ENCODE measurements at regions not wholly inside any gene's neighbourhood (a gene's known extent, or its start where the extent isn't known, plus 50 kb on each side); places are given as distances from the start of the nearest gene placed in this dataset.

GRCh38 chr7:35988105-35988504, 164.9 kb upstream of the EEPD1 start:
- peak; percentile 71 for DNase-seq (ENCODE audit: low read depth)
- no peak overlapping the region for H3K4me3 ChIP-seq (ENCODE audit: low read depth, low read length)
- no peak for FAIRE-seq
- TF ChIP-seq CTCF (IDR thresholded peaks at IDR 0.05; ENCODE audit: insufficient read depth, low read length, severe bottlenecking), result no peak
- no peaks in the 10 kb centered on the region for H3K27me3 ChIP-seq (ENCODE audit: control insufficient read depth, insufficient read depth, low read length)
- no peaks in the 10 kb centered on the region for H3K36me3 ChIP-seq (ENCODE audit: control insufficient read depth, insufficient read depth, low read length)

GRCh38 chr7:35988818-35989217, 164.2 kb upstream of the EEPD1 start:
- no peaks in the 10 kb centered on the region for H3K27me3 ChIP-seq (ENCODE audit: control insufficient read depth, insufficient read depth, low read length)
- no peak for TF ChIP-seq CTCF (IDR thresholded peaks at IDR 0.05; ENCODE audit: insufficient read depth, low read length, severe bottlenecking)
- no peaks in the 10 kb centered on the region for H3K36me3 ChIP-seq (ENCODE audit: control insufficient read depth, insufficient read depth, low read length)
- no peak overlapping the region for H3K4me3 ChIP-seq (ENCODE audit: low read depth, low read length)
- peak; percentile 18 for DNase-seq (ENCODE audit: low read depth)
- FAIRE-seq, result peak; percentile 43

DNA sequence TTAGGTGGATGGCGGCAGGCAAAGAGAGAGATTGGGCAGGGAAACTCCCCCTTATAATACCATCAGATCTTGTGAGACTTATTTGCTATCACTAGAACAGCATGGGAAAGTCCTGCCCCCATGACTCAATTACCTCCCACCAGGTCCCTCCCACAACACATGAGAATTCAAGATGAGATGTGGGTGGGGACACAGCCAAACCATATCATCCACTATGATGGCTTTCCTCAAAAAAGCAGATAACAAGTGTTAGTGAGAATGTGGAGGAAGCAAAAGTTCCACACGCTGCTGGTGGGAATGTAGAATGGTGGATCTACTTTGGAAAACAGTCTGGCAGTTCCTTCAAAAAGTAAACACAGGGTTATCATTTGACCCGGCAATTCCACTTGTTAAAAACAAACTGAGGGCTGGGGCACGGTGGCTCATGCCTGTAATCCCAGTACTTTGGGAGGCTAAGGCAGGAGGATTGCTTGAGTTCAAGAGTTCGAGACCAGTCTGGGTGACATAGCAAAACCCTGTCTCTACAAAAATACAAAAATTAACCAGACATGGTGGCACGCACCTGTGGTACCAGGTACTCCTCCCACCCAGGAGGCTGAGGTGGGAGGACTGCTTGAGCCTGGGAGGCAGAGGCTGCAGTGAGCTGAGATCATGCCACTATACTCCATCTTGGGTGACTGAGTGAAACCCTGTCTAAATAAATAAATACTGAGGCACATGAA, 161.4 kb upstream of the EEPD1 start:
- Histone ChIP-seq H3K36me3 (ENCODE audit: control insufficient read depth, insufficient read depth, low read length) (no peaks in the 10 kb centered on the region), H3K4me3 (ENCODE audit: low read depth, low read length) (no peak overlapping the region), H3K27me3 (ENCODE audit: control insufficient read depth, insufficient read depth, low read length) (no peaks in the 10 kb centered on the region)
- peak; percentile 52 for DNase-seq (ENCODE audit: low read depth)
- TF ChIP-seq CTCF (IDR thresholded peaks at IDR 0.05; ENCODE audit: insufficient read depth, low read length, severe bottlenecking), result no peak
- FAIRE-seq, result no peak

- DNase-seq (ENCODE audit: low read depth), result peak; percentile 98
- FAIRE-seq, result peak; percentile 47
Measured at GRCh38 chr7:35992436-35992835, 160.6 kb upstream of the EEPD1 start.

GRCh38 chr7:35993113-35993512, 159.9 kb upstream of the EEPD1 start:
- no peaks in the 10 kb centered on the region for H3K27me3 ChIP-seq (ENCODE audit: control insufficient read depth, insufficient read depth, low read length)
- H3K4me3 ChIP-seq (ENCODE audit: low read depth, low read length), result no peak overlapping the region
- no peak for TF ChIP-seq CTCF (IDR thresholded peaks at IDR 0.05; ENCODE audit: insufficient read depth, low read length, severe bottlenecking)
- no peaks in the 10 kb centered on the region for H3K36me3 ChIP-seq (ENCODE audit: control insufficient read depth, insufficient read depth, low read length)
- peak; percentile 84 for DNase-seq (ENCODE audit: low read depth)
- FAIRE-seq, result no peak

More at GRCh38 chr7:35992436-35992835, 160.6 kb upstream of the EEPD1 start:
- Histone ChIP-seq H3K4me3 (ENCODE audit: low read depth, low read length) (no peak overlapping the region), H3K27me3 (ENCODE audit: control insufficient read depth, insufficient read depth, low read length) (no peaks in the 10 kb centered on the region), H3K36me3 (ENCODE audit: control insufficient read depth, insufficient read depth, low read length) (no peaks in the 10 kb centered on the region)
- no peak for TF ChIP-seq CTCF (IDR thresholded peaks at IDR 0.05; ENCODE audit: insufficient read depth, low read length, severe bottlenecking)

All from bronchial epithelial cell (primary cell).